GM12874 (cell line): ENCODE measurements at regions not wholly inside any gene's neighbourhood (a gene's known extent, or its start where the extent isn't known, plus 50 kb on each side); places are given as distances from the start of the nearest gene placed in this dataset.

ENCODE experiments used
- CTCF ChIP-seq: IDR thresholded peaks from 2 replicates; pipeline ENCODE4 v1.5.1; 2011; ENCODE audit warnings: low read depth, mild to moderate bottlenecking, control low read depth, low read length, moderate library complexity; ENCODE audit not compliant: insufficient read depth

- no peak for TF ChIP-seq CTCF
Measured at GRCh38 chr16:59440502-59440901, 706.4 kb upstream of the GOT2 start.

GRCh38 chr16:59432896-59433295, 698.8 kb upstream of the GOT2 start:
- no peak for TF ChIP-seq CTCF

- no peak for TF ChIP-seq CTCF
Measured at GRCh38 chr16:59432276-59432675, 698.2 kb upstream of the GOT2 start.

- no peak for TF ChIP-seq CTCF
Measured at GRCh38 chr16:59424714-59425273, 690.7 kb upstream of the GOT2 start.

GRCh38 chr16:59411961-59412841, 678.1 kb upstream of the GOT2 start:
- TF ChIP-seq CTCF, result no peak

GRCh38 chr16:59410451-59410850, 676.3 kb upstream of the GOT2 start:
- no peak for TF ChIP-seq CTCF

GRCh38 chr16:59405802-59406201, 671.7 kb upstream of the GOT2 start:
- no peak for TF ChIP-seq CTCF
